ENCODE measurements at regions not wholly inside any gene's neighbourhood (a gene's known extent, or its start where the extent isn't known, plus 50 kb on each side); places are given as distances from the start of the nearest gene placed in this dataset.

DNA sequence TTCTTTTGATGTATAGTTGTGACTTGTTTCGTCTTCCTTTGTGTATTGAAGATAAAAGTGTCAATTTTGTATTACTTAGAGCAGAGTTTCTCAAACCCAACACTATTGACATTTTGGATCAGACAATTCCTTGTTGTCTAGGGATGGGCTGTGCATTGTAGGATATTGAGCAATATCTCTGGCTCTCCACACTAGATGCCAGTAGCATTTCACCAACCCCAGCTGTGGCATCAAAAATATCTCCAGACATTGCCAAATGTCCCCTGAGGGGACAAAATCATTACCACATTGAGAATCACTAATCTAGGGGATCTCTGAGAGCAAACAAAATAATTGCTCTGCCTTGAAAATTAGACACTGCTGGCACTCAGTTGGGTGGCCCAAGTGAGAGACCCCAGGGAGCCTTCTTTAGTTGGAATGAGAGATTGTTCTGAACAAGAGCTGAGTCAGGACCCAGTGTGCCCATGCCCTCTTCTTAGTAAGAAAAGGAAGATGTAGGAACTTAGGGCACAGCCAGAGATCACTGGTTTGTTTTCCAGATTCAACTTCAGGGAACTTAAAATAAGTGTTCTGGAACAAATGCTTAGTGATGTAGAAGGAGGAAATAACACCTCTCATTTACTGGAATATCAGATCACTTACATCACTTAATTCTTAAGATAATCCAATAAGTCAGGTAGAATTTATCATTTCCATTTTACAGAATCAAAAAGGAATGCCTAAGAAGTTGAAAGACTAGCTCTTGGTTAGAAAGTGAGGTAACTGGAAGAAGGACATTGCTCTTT, 466.6 kb upstream of the TNP1 start:
- no peak for TF ChIP-seq EZH2 (IDR thresholded peaks at IDR 0.05; ENCODE audit: borderline replicate concordance, insufficient read depth, low read depth, low read length, poor library complexity, severe bottlenecking)
- TF ChIP-seq, protein P1, sequence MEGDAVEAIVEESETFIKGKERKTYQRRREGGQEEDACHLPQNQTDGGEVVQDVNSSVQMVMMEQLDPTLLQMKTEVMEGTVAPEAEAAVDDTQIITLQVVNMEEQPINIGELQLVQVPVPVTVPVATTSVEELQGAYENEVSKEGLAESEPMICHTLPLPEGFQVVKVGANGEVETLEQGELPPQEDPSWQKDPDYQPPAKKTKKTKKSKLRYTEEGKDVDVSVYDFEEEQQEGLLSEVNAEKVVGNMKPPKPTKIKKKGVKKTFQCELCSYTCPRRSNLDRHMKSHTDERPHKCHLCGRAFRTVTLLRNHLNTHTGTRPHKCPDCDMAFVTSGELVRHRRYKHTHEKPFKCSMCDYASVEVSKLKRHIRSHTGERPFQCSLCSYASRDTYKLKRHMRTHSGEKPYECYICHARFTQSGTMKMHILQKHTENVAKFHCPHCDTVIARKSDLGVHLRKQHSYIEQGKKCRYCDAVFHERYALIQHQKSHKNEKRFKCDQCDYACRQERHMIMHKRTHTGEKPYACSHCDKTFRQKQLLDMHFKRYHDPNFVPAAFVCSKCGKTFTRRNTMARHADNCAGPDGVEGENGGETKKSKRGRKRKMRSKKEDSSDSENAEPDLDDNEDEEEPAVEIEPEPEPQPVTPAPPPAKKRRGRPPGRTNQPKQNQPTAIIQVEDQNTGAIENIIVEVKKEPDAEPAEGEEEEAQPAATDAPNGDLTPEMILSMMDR (IDR thresholded peaks at IDR 0.05) = no peak
